OCI-LY1 (cell line): ENCODE measurements at regions not wholly inside any gene's neighbourhood (a gene's known extent, or its start where the extent isn't known, plus 50 kb on each side); places are given as distances from the start of the nearest gene placed in this dataset.

Source experiments
- H2AFZ ChIP-seq: fragments of 200-600 bp; sonication (generic), shearing (Covaris generic); 2 replicates; pipeline ENCODE4 v1.6.0; 2014; ENCODE audit warnings: antibody characterized with exemption, mild to moderate bottlenecking, low read length
- H3F3A ChIP-seq: fragments of 200-600 bp; sonication (generic), shearing (Covaris generic); 2 replicates; pipeline ENCODE4 v1.6.0; 2014; ENCODE audit warnings: mild to moderate bottlenecking, antibody characterized with exemption, low read length, moderate library complexity; ENCODE audit not compliant: insufficient read depth
- H3K27ac ChIP-seq: fragments of 200-600 bp; sonication (generic); 2 replicates; pipeline ENCODE4 v1.5.1; 2014; ENCODE audit warnings: low read length, mixed run types, mild to moderate bottlenecking, low read depth; ENCODE audit not compliant: poor library complexity, severe bottlenecking
- H3K27me3 ChIP-seq: fragments of 200-600 bp; sonication (generic); 2 replicates; pipeline ENCODE4 v1.6.0; 2014; ENCODE audit warnings: antibody characterized with exemption, mild to moderate bottlenecking, low read length, moderate library complexity; ENCODE audit not compliant: insufficient read depth
- H3K36me3 ChIP-seq: fragments of 200-600 bp; sonication (generic); 2 replicates; pipeline ENCODE4 v1.6.1; 2014; ENCODE audit warnings: mild to moderate bottlenecking, antibody characterized with exemption, low read length, moderate library complexity, mixed read lengths; ENCODE audit not compliant: insufficient read depth
- H3K4me1 ChIP-seq: fragments of 200-600 bp; sonication (generic); 2 replicates; pipeline ENCODE4 v1.5.1; 2014; ENCODE audit warnings: mild to moderate bottlenecking, low read length, moderate library complexity; ENCODE audit not compliant: insufficient read depth, severe bottlenecking
- H3K4me2 ChIP-seq: fragments of 200-600 bp; sonication (generic), shearing (Covaris generic); 2 replicates; pipeline ENCODE4 v1.6.1; 2014; ENCODE audit warnings: low read length
- H3K4me3 ChIP-seq: fragments of 200-600 bp; sonication (generic); 2 replicates; pipeline ENCODE4 v1.5.1; 2014; ENCODE audit warnings: low read length, low read depth, mild to moderate bottlenecking, mixed read lengths; ENCODE audit not compliant: poor library complexity, severe bottlenecking
- H3K79me2 ChIP-seq: fragments of 200-600 bp; shearing (Covaris generic); 2 replicates; pipeline ENCODE4 v1.6.1; 2016; ENCODE audit warnings: mixed run types, low read length, mixed read lengths; ENCODE audit not compliant: insufficient read depth
- H3K9ac ChIP-seq: fragments of 200-600 bp; sonication (generic), shearing (Covaris generic); 2 replicates; pipeline ENCODE4 v1.6.1; 2014; ENCODE audit warnings: mild to moderate bottlenecking, low read length, mixed read lengths
- H3K9me2 ChIP-seq: fragments of 200-600 bp; sonication (generic), shearing (Covaris generic); 2 replicates; pipeline ENCODE4 v1.6.1; 2014; ENCODE audit warnings: low read depth, mild to moderate bottlenecking, low read length, mixed read lengths
- H3K9me3 ChIP-seq: fragments of 200-600 bp; shearing (Covaris generic); 2 replicates; pipeline ENCODE4 v1.6.1; 2014; ENCODE audit warnings: low read length, mixed read lengths
- H4K20me1 ChIP-seq: fragments of 200-600 bp; sonication (generic), shearing (Covaris generic); 2 replicates; pipeline ENCODE4 v1.6.0; 2016; ENCODE audit warnings: mild to moderate bottlenecking, low read length; ENCODE audit not compliant: insufficient read depth
- CTCF ChIP-seq: fragments of 200-600 bp; sonication (generic), shearing (Covaris generic); IDR thresholded peaks from 2 replicates; pipeline ENCODE4 v1.5.1; 2017; ENCODE audit warnings: mild to moderate bottlenecking, antibody characterized with exemption, low read length, moderate library complexity, mixed read lengths
- EZH2 ChIP-seq: fragments of 200-600 bp; sonication (generic), shearing (Covaris generic); IDR thresholded peaks from 2 replicates; pipeline ENCODE4 v1.8.0; 2017; ENCODE audit warnings: borderline replicate concordance, mixed run types, mild to moderate bottlenecking, antibody characterized with exemption, low read length, moderate library complexity, mixed read lengths

DNA sequence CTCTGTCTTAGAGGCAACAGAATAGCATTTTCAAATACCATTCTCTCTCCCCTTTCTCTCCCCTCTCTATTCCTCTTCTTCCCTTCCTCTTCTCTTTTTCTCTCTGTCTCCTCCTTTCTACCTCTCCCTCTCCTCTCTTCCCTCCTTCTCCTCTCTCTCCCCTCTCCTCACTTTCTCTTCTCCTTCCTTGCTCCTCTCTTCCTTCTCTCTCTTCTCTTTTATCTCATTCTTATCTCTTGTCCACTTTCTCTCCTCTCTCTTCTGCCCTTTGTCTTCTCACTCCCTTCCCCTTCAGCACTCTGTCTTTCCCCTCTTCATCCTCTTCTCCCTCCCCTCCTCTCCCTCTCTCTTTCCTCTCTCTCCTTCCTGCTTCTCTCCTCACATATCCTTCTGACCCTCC, 2265.8 kb upstream of the TENM3 start:
- H3K4me2 ChIP-seq = no peak overlapping the region
- H3K9me2 ChIP-seq = no peaks in the 10 kb centered on the region
- no peaks in the 10 kb centered on the region; the same call in 1 of the 2 replicates for H3F3A ChIP-seq
- no peaks in the 10 kb centered on the region for H3K9me3 ChIP-seq
- no peak overlapping the region for H3K27ac ChIP-seq
- no peaks in the 10 kb centered on the region for H3K36me3 ChIP-seq
- no peaks in the 10 kb centered on the region for H3K4me1 ChIP-seq
- no peaks in the 10 kb centered on the region for H4K20me1 ChIP-seq
- no peak overlapping the region for H2AFZ ChIP-seq
- TF ChIP-seq CTCF (no peak), EZH2 (no peak)
- no peaks in the 10 kb centered on the region for H3K79me2 ChIP-seq
- no peak overlapping the region for H3K4me3 ChIP-seq
- no peaks in the 10 kb centered on the region for H3K27me3 ChIP-seq
- H3K9ac ChIP-seq = no peak overlapping the region

GRCh38 chr4:179981161-179981560, 2262.0 kb upstream of the TENM3 start:
- Histone ChIP-seq H3K9me3 (no peaks in the 10 kb centered on the region), H3K79me2 (no peaks in the 10 kb centered on the region), H3K9me2 (no peaks in the 10 kb centered on the region), H3K4me1 (no peaks in the 10 kb centered on the region), H4K20me1 (no peaks in the 10 kb centered on the region), H3K4me2 (no peak overlapping the region), H3K36me3 (no peaks in the 10 kb centered on the region), H3K4me3 (no peak overlapping the region), H2AFZ (no peak overlapping the region), H3K9ac (no peak overlapping the region), H3F3A (no peaks in the 10 kb centered on the region; the same call in 1 of the 2 replicates), H3K27me3 (no peaks in the 10 kb centered on the region), H3K27ac (no peak overlapping the region)
- TF ChIP-seq EZH2 (no peak), CTCF (no peak)

DNA sequence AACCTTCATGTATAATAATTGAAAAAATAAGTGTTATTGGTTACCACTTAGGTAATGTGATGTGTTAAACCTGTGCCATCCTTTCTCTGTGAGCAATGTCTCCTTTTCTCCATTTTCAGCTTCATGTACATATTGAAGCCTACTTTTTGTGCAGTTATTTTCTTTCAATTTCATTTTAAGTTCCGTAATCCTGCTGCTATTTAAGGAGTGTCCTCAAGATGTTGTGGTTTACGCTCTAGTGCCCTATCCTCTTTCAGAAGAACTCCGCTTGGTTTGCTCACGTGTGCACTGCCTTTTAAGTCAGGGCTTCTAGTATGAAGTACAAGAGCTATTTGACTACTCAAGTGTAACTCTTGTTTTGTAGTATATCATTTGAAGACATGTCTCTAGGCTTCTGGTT, 2253.2 kb upstream of the TENM3 start:
- H4K20me1 ChIP-seq = no peaks in the 10 kb centered on the region
- no peaks in the 10 kb centered on the region for H3K79me2 ChIP-seq
- H3K9me3 ChIP-seq = no peaks in the 10 kb centered on the region
- no peak overlapping the region for H2AFZ ChIP-seq
- no peak for TF ChIP-seq EZH2
- TF ChIP-seq CTCF = no peak
- H3K9ac ChIP-seq = no peak overlapping the region
- H3K4me2 ChIP-seq = no peak overlapping the region
- H3K4me3 ChIP-seq = no peak overlapping the region
- H3K27ac ChIP-seq = no peak overlapping the region
- H3K36me3 ChIP-seq = no peaks in the 10 kb centered on the region
- H3K4me1 ChIP-seq = no peaks in the 10 kb centered on the region
- H3K9me2 ChIP-seq = no peaks in the 10 kb centered on the region
- no peaks in the 10 kb centered on the region for H3F3A ChIP-seq
- H3K27me3 ChIP-seq = no peaks in the 10 kb centered on the region
